ENCODE measurements at regions not wholly inside any gene's neighbourhood (a gene's known extent, or its start where the extent isn't known, plus 50 kb on each side); places are given as distances from the start of the nearest gene placed in this dataset.

DNA sequence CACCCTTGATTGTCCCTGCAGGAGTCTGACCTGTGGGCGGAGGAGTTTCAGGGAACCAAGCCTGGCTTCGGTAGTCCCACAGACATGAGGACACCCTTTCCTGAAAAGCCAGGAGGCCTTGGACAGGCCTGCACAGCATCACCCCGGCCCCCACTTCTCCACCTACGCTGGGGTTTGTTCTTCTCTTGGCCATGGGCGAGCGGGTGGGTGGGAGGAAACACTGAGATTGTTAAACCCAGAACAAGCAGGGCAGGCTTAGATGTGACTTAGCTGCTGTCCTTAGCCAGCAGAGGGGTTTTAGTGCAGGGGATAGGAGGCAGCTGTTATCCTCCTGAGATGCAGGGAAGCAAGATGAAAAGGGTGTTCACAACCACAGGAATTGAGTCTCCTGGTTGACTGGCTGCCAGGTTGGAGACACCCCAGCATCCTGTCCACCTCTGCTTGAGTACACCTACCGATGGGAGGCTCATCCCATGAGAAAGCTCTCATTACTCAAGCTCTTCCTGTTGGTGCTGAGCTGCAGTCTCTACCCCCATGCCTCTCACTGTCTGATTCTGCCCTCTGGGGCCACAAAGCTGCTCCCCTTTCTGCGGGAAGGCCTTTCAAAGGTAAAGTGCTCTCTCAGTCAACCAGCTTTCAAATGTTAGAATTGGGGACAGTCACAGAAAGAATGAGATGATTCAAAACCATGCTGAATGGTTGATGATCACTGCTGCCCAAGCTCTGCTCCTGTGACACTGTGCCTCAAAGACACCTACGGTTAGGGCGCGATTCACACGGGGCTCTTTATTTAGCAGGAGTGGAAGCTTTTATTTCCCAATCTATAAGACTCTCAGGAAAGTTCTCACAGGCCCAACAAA is 86.3 kb downstream of the IRF2BPL start:
- no peak for TF ChIP-seq CTCF (IDR thresholded peaks at IDR 0.05)
- no peak for TF ChIP-seq POLR2A (IDR thresholded peaks at IDR 0.05)

Data from lower leg skin (tissue), 3 donors.